Activated T-cell treated with anti-CD3 and anti-CD28 coated beads, Interleukin-2, amount 50 U/mL, for 1 hour (primary cell): ENCODE measurements at regions not wholly inside any gene's neighbourhood (a gene's known extent, or its start where the extent isn't known, plus 50 kb on each side); places are given as distances from the start of the nearest gene placed in this dataset.

Experiments used
- DNase-seq: peaks from one replicate; pipeline ENCODE4 v3.0.0-alpha.2; 2020

- DNase-seq: no peak
These were observed 237.5 kb downstream of the ERMARD start for GRCh38 chr6:169988769-169989550.

- no peak for DNase-seq
These were observed 235.6 kb downstream of the ERMARD start for GRCh38 chr6:169986848-169987498.

- DNase-seq: no peak
These were observed 234.9 kb downstream of the ERMARD start for GRCh38 chr6:169986171-169986847.

- DNase-seq: no peak
These were observed 233.9 kb downstream of the ERMARD start for GRCh38 chr6:169985121-169986015.

GRCh38 chr6:169984181-169985120 is 233.0 kb downstream of the ERMARD start:
- no peak for DNase-seq

- DNase-seq: no peak
These were observed 232.2 kb downstream of the ERMARD start for GRCh38 chr6:169983651-169984050.

- no peak for DNase-seq
These were observed 231.3 kb downstream of the ERMARD start for GRCh38 chr6:169982461-169983386.

- no peak for DNase-seq
These were observed 230.5 kb downstream of the ERMARD start for GRCh38 chr6:169981969-169982368.

GRCh38 chr6:169981568-169981967 is 230.1 kb downstream of the ERMARD start:
- no peak for DNase-seq

- DNase-seq: no peak
These were observed 229.5 kb downstream of the ERMARD start for GRCh38 chr6:169980826-169981450.

- DNase-seq: no peak
These were observed 228.5 kb downstream of the ERMARD start for GRCh38 chr6:169979873-169980432.

- no peak for DNase-seq
These were observed 227.3 kb downstream of the ERMARD start for GRCh38 chr6:169978615-169979161.

GRCh38 chr6:169977434-169978265 is 226.2 kb downstream of the ERMARD start:
- DNase-seq: no peak

- DNase-seq: peak; percentile 2
These were observed 225.1 kb downstream of the ERMARD start for GRCh38 chr6:169976301-169977081.

- DNase-seq: peak; percentile 0
These were observed 224.3 kb downstream of the ERMARD start for GRCh38 chr6:169975701-169976100.

- peak; percentile 3 for DNase-seq
These were observed 223.9 kb downstream of the ERMARD start for GRCh38 chr6:169975286-169975685.

- DNase-seq: peak; percentile 2
These were observed 223.2 kb downstream of the ERMARD start for GRCh38 chr6:169974663-169975062.
